ENCODE measurements at regions not wholly inside any gene's neighbourhood (a gene's known extent, or its start where the extent isn't known, plus 50 kb on each side); places are given as distances from the start of the nearest gene placed in this dataset.

GRCh38 chr2:164302786-164303185 lies 318.5 kb downstream of the GRB14 start:
- peaks cover 3% of the 10 kb centered on the region for H3K27me3 Mint-ChIP-seq (ENCODE audit: insufficient read depth, unreplicated experiment)
- H3K36me3 Mint-ChIP-seq (ENCODE audit: insufficient read depth, unreplicated experiment): no peaks in the 10 kb centered on the region
- intact Hi-C loops (cut with micrococcal nuclease; ENCODE audit: unreplicated experiment): no loop called here
- no TSS peak for BruUV-seq (replicated peaks)
- Histone ChIP-seq H3K27me3 (replicated peaks; ENCODE audit: control insufficient read depth, insufficient read depth, low read length) (no peaks in the 10 kb centered on the region), H3K36me3 (ENCODE audit: control insufficient read depth, insufficient read depth, low read length) (no peaks in the 10 kb centered on the region), H3K4me3 (ENCODE audit: low read depth, low read length) (no peak overlapping the region), H3K4me1 (no peaks in the 10 kb centered on the region), H3K9me3 (no peaks in the 10 kb centered on the region)
- no peak overlapping the region for H3K4me3 Mint-ChIP-seq (ENCODE audit: unreplicated experiment)
- no peaks in the 10 kb centered on the region for H3K4me1 Mint-ChIP-seq (ENCODE audit: low read depth, unreplicated experiment)
- no peak for DNase-seq
- ChIA-PET POLR2A (no interaction called here), CTCF (no interaction called here)
- no peak overlapping the region for H3K27ac Mint-ChIP-seq (ENCODE audit: unreplicated experiment)
- TF ChIP-seq CTCF (IDR thresholded peaks at IDR 0.05; ENCODE audit: insufficient read depth in 1 of 2, low read depth in 1 of 2, low read length in 1 of 2, severe bottlenecking in 1 of 2, unreplicated experiment in 1 of 2): no peak
- no peaks in the 10 kb centered on the region for H3K9me3 Mint-ChIP-seq (ENCODE audit: unreplicated experiment)

- Histone ChIP-seq H3K4me1 (no peaks in the 10 kb centered on the region), H3K36me3 (ENCODE audit: control insufficient read depth, insufficient read depth, low read length) (no peaks in the 10 kb centered on the region), H3K9me3 (no peaks in the 10 kb centered on the region), H3K4me3 (ENCODE audit: low read depth, low read length) (no peak overlapping the region), H3K27me3 (replicated peaks; ENCODE audit: control insufficient read depth, insufficient read depth, low read length) (no peaks in the 10 kb centered on the region)
- Mint-ChIP-seq H3K4me1 (ENCODE audit: low read depth, unreplicated experiment) (no peaks in the 10 kb centered on the region), H3K36me3 (ENCODE audit: insufficient read depth, unreplicated experiment) (no peaks in the 10 kb centered on the region), H3K4me3 (ENCODE audit: unreplicated experiment) (no peak overlapping the region), H3K27me3 (ENCODE audit: insufficient read depth, unreplicated experiment) (peaks cover 7% of the 10 kb centered on the region), H3K27ac (ENCODE audit: unreplicated experiment) (no peak overlapping the region), H3K9me3 (ENCODE audit: unreplicated experiment) (no peaks in the 10 kb centered on the region)
- BruUV-seq (replicated peaks): no TSS peak
- CTCF ChIA-PET: no interaction called here
- DNase-seq: no peak
- POLR2A ChIA-PET: no interaction called here
- intact Hi-C loops (cut with micrococcal nuclease; ENCODE audit: unreplicated experiment): no loop called here
- TF ChIP-seq CTCF (IDR thresholded peaks at IDR 0.05; ENCODE audit: insufficient read depth in 1 of 2, low read depth in 1 of 2, low read length in 1 of 2, severe bottlenecking in 1 of 2, unreplicated experiment in 1 of 2): no peak
These were observed 333.0 kb downstream of the GRB14 start for GRCh38 chr2:164288235-164288634.

GRCh38 chr2:164287056-164287455 lies 334.2 kb downstream of the GRB14 start:
- Mint-ChIP-seq H3K27ac (ENCODE audit: unreplicated experiment) (no peak overlapping the region), H3K36me3 (ENCODE audit: insufficient read depth, unreplicated experiment) (no peaks in the 10 kb centered on the region), H3K27me3 (ENCODE audit: insufficient read depth, unreplicated experiment) (peaks cover 7% of the 10 kb centered on the region), H3K9me3 (ENCODE audit: unreplicated experiment) (no peaks in the 10 kb centered on the region), H3K4me3 (ENCODE audit: unreplicated experiment) (no peak overlapping the region), H3K4me1 (ENCODE audit: low read depth, unreplicated experiment) (no peaks in the 10 kb centered on the region)
- H3K27me3 ChIP-seq (replicated peaks; ENCODE audit: control insufficient read depth, insufficient read depth, low read length): no peaks in the 10 kb centered on the region
- intact Hi-C loops (cut with micrococcal nuclease; ENCODE audit: unreplicated experiment): no loop called here
- ChIA-PET POLR2A (no interaction called here), CTCF (no interaction called here)
- H3K4me3 ChIP-seq (ENCODE audit: low read depth, low read length): no peak overlapping the region
- TF ChIP-seq CTCF (IDR thresholded peaks at IDR 0.05; ENCODE audit: insufficient read depth in 1 of 2, low read depth in 1 of 2, low read length in 1 of 2, severe bottlenecking in 1 of 2, unreplicated experiment in 1 of 2): no peak
- H3K36me3 ChIP-seq (ENCODE audit: control insufficient read depth, insufficient read depth, low read length): no peaks in the 10 kb centered on the region
- H3K9me3 ChIP-seq: no peaks in the 10 kb centered on the region
- H3K4me1 ChIP-seq: no peaks in the 10 kb centered on the region
- BruUV-seq (replicated peaks): no TSS peak
- no peak for DNase-seq

Data from Caco-2 (cell line).